Astrocyte (in vitro differentiated cells and primary cell): ENCODE measurements at regions not wholly inside any gene's neighbourhood (a gene's known extent, or its start where the extent isn't known, plus 50 kb on each side); places are given as distances from the start of the nearest gene placed in this dataset.
"Not testable (repeated sequence)": the region's sequence is repeated elsewhere in the genome, so short reads cannot be mapped to it uniquely, and the experiment has no call there.

Experiments
- DNase-seq: peaks from one replicate; pipeline ENCODE4 v3.0.0-alpha.2; 2010; ENCODE audit warnings: low read depth
- FAIRE-seq: peaks from 2 replicates; lab custom pipeline; 2011; peaks lifted over from hg19 to GRCh38; lab: Jason Lieb, UNC
- H2AFZ ChIP-seq: 2 replicates; pipeline ENCODE4 v1.6.0; 2012; ENCODE audit warnings: low read depth, low read length, inconsistent platforms
- H3K27ac ChIP-seq: 2 replicates; pipeline ENCODE4 v1.5.1; 2011; ENCODE audit warnings: low read depth, low read length, inconsistent platforms
- H3K27me3 ChIP-seq: 2 replicates; pipeline ENCODE4 v1.6.0; 2011; ENCODE audit warnings: low read length, inconsistent platforms; ENCODE audit not compliant: insufficient read depth
- H3K36me3 ChIP-seq: 2 replicates; pipeline ENCODE4 v1.5.1; 2011; ENCODE audit warnings: low read length, inconsistent platforms; ENCODE audit not compliant: insufficient read depth
- H3K4me1 ChIP-seq: 2 replicates; pipeline ENCODE4 v1.5.1; 2011; ENCODE audit warnings: low read length, inconsistent platforms; ENCODE audit not compliant: insufficient read depth
- H3K4me2 ChIP-seq: 2 replicates; pipeline ENCODE4 v1.6.0; 2012; ENCODE audit warnings: low read length, inconsistent platforms
- H3K4me3 ChIP-seq: 2 replicates; pipeline ENCODE4 v1.5.1; 2011; ENCODE audit warnings: low read depth, mild to moderate bottlenecking, low read length, inconsistent platforms; ENCODE audit not compliant: insufficient read depth
- H3K79me2 ChIP-seq: 2 replicates; pipeline ENCODE4 v1.6.0; 2012; ENCODE audit warnings: mild to moderate bottlenecking, low read length, inconsistent platforms; ENCODE audit not compliant: insufficient read depth
- H3K9ac ChIP-seq: 2 replicates; pipeline ENCODE4 v1.6.0; 2012; ENCODE audit warnings: mild to moderate bottlenecking, low read length, inconsistent platforms
- H3K9me3 ChIP-seq: 2 replicates; pipeline ENCODE4 v1.5.1; 2012; ENCODE audit warnings: low read depth, mild to moderate bottlenecking, low read length, inconsistent platforms; ENCODE audit not compliant: insufficient read depth
- H4K20me1 ChIP-seq: 2 replicates; pipeline ENCODE4 v1.6.0; 2012; ENCODE audit warnings: low read length, inconsistent platforms; ENCODE audit not compliant: insufficient read depth
- H3K27ac Mint-ChIP-seq: one replicate; pipeline ENCODE4 v1.8.0; 2021; ENCODE audit warnings: mild to moderate bottlenecking, mixed read lengths; ENCODE audit not compliant: unreplicated experiment
- H3K27me3 Mint-ChIP-seq: one replicate; pipeline ENCODE4 v1.8.0; 2021; ENCODE audit warnings: low read depth, mixed read lengths; ENCODE audit not compliant: unreplicated experiment
- H3K36me3 Mint-ChIP-seq: one replicate; pipeline ENCODE4 v1.8.0; 2021; ENCODE audit warnings: low read depth, mixed read lengths; ENCODE audit not compliant: unreplicated experiment
- H3K4me1 Mint-ChIP-seq: one replicate; pipeline ENCODE4 v1.8.0; 2021; ENCODE audit warnings: low read depth, mixed read lengths; ENCODE audit not compliant: unreplicated experiment
- H3K4me3 Mint-ChIP-seq: one replicate; pipeline ENCODE4 v1.8.0; 2021; ENCODE audit warnings: mild to moderate bottlenecking, moderate library complexity, mixed read lengths; ENCODE audit not compliant: unreplicated experiment
- H3K9me3 Mint-ChIP-seq: one replicate; pipeline ENCODE4 v1.8.0; 2021; ENCODE audit warnings: mild to moderate bottlenecking, mixed read lengths; ENCODE audit not compliant: unreplicated experiment
- EZH2 ChIP-seq: IDR thresholded peaks from 2 replicates; pipeline ENCODE4 v1.6.1; 2012; ENCODE audit warnings: mild to moderate bottlenecking, low read length, inconsistent platforms; ENCODE audit not compliant: insufficient read depth
- TF ChIP-seq, protein P1 (sequence below): IDR thresholded peaks from 2 replicates; pipeline ENCODE4 v1.5.1; 2011; ENCODE audit warnings: low read depth, mild to moderate bottlenecking, inconsistent platforms, low read length, moderate library complexity; ENCODE audit not compliant: insufficient read depth

DNA sequence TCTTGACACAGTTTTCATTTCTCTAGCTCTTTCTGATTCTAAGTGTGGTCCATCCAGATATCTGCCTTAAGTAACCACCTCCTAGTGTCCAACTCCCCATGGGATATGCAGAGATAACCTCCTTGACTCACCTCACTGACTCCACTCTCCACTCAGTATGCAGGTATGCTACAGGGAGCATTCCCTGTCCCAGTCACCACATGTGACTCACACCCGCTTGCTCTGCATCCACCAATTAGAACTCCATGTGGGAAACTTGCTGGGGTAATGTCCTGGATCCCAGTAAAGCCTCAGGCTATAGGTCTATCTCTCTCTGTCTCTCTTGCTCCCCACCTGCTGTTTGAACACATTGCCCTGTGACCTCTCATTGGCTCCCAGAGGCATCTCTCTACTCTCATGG, 563.9 kb downstream of the HTR1A start:
- no peaks in the 10 kb centered on the region for H3K79me2 ChIP-seq
- no peaks in the 10 kb centered on the region for H4K20me1 ChIP-seq
- H3K27me3 ChIP-seq = no peaks in the 10 kb centered on the region
- Mint-ChIP-seq H3K4me3 (no peak overlapping the region), H3K27ac (no peak overlapping the region), H3K27me3 (no peaks in the 10 kb centered on the region), H3K9me3 (no peaks in the 10 kb centered on the region), H3K36me3 (no peaks in the 10 kb centered on the region), H3K4me1 (no peaks in the 10 kb centered on the region)
- H3K27ac ChIP-seq = no peak overlapping the region
- FAIRE-seq (no peak), DNase-seq (no peak)
- no peak overlapping the region for H3K9ac ChIP-seq
- no peak overlapping the region for H3K4me2 ChIP-seq
- no peak overlapping the region for H3K4me3 ChIP-seq
- H3K4me1 ChIP-seq = no peaks in the 10 kb centered on the region
- H3K9me3 ChIP-seq = no peaks in the 10 kb centered on the region
- H3K36me3 ChIP-seq = no peaks in the 10 kb centered on the region
- TF ChIP-seq EZH2 = no peak
- TF ChIP-seq, protein P1, sequence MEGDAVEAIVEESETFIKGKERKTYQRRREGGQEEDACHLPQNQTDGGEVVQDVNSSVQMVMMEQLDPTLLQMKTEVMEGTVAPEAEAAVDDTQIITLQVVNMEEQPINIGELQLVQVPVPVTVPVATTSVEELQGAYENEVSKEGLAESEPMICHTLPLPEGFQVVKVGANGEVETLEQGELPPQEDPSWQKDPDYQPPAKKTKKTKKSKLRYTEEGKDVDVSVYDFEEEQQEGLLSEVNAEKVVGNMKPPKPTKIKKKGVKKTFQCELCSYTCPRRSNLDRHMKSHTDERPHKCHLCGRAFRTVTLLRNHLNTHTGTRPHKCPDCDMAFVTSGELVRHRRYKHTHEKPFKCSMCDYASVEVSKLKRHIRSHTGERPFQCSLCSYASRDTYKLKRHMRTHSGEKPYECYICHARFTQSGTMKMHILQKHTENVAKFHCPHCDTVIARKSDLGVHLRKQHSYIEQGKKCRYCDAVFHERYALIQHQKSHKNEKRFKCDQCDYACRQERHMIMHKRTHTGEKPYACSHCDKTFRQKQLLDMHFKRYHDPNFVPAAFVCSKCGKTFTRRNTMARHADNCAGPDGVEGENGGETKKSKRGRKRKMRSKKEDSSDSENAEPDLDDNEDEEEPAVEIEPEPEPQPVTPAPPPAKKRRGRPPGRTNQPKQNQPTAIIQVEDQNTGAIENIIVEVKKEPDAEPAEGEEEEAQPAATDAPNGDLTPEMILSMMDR = no peak
- H2AFZ ChIP-seq = no peak overlapping the region

DNA sequence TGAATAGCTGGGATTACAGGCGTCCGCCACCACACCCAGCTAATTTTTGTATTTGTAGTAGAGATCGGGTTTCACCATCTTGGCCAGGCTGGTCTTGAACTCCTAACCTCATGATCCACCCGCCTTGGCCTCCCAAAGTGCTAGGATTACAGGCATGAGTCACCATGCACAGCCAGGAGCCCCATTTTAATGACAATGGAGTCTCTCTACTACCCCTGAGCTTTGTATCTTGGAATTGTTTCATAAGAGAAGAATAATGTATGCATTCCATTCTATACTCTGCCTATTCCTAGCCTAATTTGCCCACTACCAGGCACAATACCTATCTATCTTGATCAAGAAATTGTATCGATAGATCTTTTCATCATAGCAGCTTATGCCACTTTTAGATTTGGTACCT, 574.1 kb downstream of the HTR1A start:
- not testable (repeated sequence) for FAIRE-seq, H3K4me1 Mint-ChIP-seq, H2AFZ ChIP-seq, H3K4me3 Mint-ChIP-seq, H4K20me1 ChIP-seq, H3K27me3 ChIP-seq, H3K27me3 Mint-ChIP-seq, H3K9ac ChIP-seq, H3K4me3 ChIP-seq, H3K27ac Mint-ChIP-seq, H3K9me3 Mint-ChIP-seq, H3K4me1 ChIP-seq, H3K27ac ChIP-seq, H3K36me3 ChIP-seq, H3K79me2 ChIP-seq, H3K4me2 ChIP-seq, H3K36me3 Mint-ChIP-seq, DNase-seq, H3K9me3 ChIP-seq

DNA sequence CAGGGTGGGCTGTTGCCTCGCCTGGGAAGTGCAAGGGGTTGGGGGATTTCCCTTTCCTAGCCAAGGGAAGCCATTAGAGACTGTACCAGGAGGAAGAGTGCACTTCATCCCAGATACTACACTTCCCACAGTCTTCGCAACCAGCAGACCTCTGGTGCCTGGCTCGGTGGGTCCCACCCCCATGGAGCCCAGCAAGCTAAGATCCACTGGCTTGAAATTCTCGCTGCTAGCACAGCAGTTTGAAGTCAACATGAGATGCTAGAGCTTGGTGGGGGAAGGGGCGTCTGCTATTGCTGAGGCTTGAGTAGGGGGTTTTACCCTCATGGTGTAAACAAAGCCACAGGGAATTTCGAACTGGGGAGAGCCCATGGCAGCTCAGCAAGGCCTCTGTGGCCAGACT, 586.4 kb downstream of the HTR1A start:
- no peak overlapping the region for H3K27ac ChIP-seq
- no peaks in the 10 kb centered on the region for H4K20me1 ChIP-seq
- no peaks in the 10 kb centered on the region for H3K79me2 ChIP-seq
- DNase-seq (no peak), FAIRE-seq (no peak)
- Mint-ChIP-seq H3K4me1 (no peaks in the 10 kb centered on the region), H3K27ac (no peak overlapping the region), H3K36me3 (no peaks in the 10 kb centered on the region), H3K9me3 (no peaks in the 10 kb centered on the region), H3K4me3 (no peak overlapping the region), H3K27me3 (no peaks in the 10 kb centered on the region)
- H3K4me2 ChIP-seq = no peak overlapping the region
- H3K9ac ChIP-seq = no peak overlapping the region
- no peaks in the 10 kb centered on the region for H3K27me3 ChIP-seq
- no peaks in the 10 kb centered on the region for H3K9me3 ChIP-seq
- no peak overlapping the region for H3K4me3 ChIP-seq
- H3K4me1 ChIP-seq = no peaks in the 10 kb centered on the region
- no peaks in the 10 kb centered on the region for H3K36me3 ChIP-seq
- TF ChIP-seq EZH2 = no peak
- TF ChIP-seq, protein P1 = no peak
- H2AFZ ChIP-seq = no peak overlapping the region
